Activated naive CD4-positive, alpha-beta T cell treated with anti-CD3 and anti-CD28 coated beads, Interleukin-2, amount 10 ng/mL, durations not matched to agents 7 days and 5 days (primary cell): ENCODE measurements at regions not wholly inside any gene's neighbourhood (a gene's known extent, or its start where the extent isn't known, plus 50 kb on each side); places are given as distances from the start of the nearest gene placed in this dataset.

Experiments used
- CTCF ChIA-PET: fragments of 350-600 bp; sonication (Branson Sonifier 250); formaldehyde crosslinking; loops from one replicate; lab custom pipeline; 2021; ENCODE audit warnings: antibody characterized with exemption; lab: Charles Lee
- DNase-seq: peaks from one replicate; pipeline ENCODE4 v3.0.0-alpha.2; 2020
- H3K27ac Mint-ChIP-seq: one replicate; pipeline ENCODE4 v1.8.0; 2021; ENCODE audit warnings: mild to moderate bottlenecking, moderate library complexity, mixed read lengths
- H3K27me3 Mint-ChIP-seq: one replicate; pipeline ENCODE4 v1.8.0; 2021; ENCODE audit warnings: mild to moderate bottlenecking, mixed read lengths
- H3K36me3 Mint-ChIP-seq: one replicate; pipeline ENCODE4 v1.8.0; 2021; ENCODE audit warnings: mixed read lengths
- H3K4me1 Mint-ChIP-seq: one replicate; pipeline ENCODE4 v1.8.0; 2021; ENCODE audit warnings: mixed read lengths
- H3K4me3 Mint-ChIP-seq: one replicate; pipeline ENCODE4 v1.8.0; 2021; ENCODE audit warnings: mild to moderate bottlenecking, moderate library complexity, mixed read lengths
- H3K9me3 Mint-ChIP-seq: one replicate; pipeline ENCODE4 v1.8.0; 2021; ENCODE audit warnings: mixed read lengths

GRCh38 chr1:101290922-101291561 lies 54.2 kb downstream of the S1PR1 start:
- CTCF ChIA-PET: interaction anchor here (0.6 to 8.1 kb wide), 20 partner anchors 9 to 374 kb away, joined by 3 to 115 read pairs (median 4); no protein-coding TSS in a partner anchor
- Mint-ChIP-seq H3K4me3 (peak overlapping the region; percentile 0), H3K27me3 (no peaks in the 10 kb centered on the region)

GRCh38 chr1:101291562-101292380 lies 55.0 kb downstream of the S1PR1 start:
- no peaks in the 10 kb centered on the region for H3K27me3 Mint-ChIP-seq
- peak overlapping the region; percentile 0 for H3K4me3 Mint-ChIP-seq
- H3K4me1 Mint-ChIP-seq: peaks cover 70% of the 10 kb centered on the region
- CTCF ChIA-PET: interaction anchor here (0.5 to 8.0 kb wide), 12 partner anchors 8 to 383 kb away, joined by 3 to 115 read pairs (median 5); no protein-coding TSS in a partner anchor
- DNase-seq: peak; percentile 74
- peak overlapping the region; percentile 84 for H3K27ac Mint-ChIP-seq
- H3K9me3 Mint-ChIP-seq: no peaks in the 10 kb centered on the region
- H3K36me3 Mint-ChIP-seq: peaks cover 2% of the 10 kb centered on the region

More at GRCh38 chr1:101290922-101291561, 54.2 kb downstream of the S1PR1 start:
- H3K9me3 Mint-ChIP-seq: no peaks in the 10 kb centered on the region
- H3K27ac Mint-ChIP-seq: peak overlapping the region; percentile 84
- H3K4me1 Mint-ChIP-seq: peaks cover 78% of the 10 kb centered on the region
- peaks cover 4% of the 10 kb centered on the region for H3K36me3 Mint-ChIP-seq
- peak; percentile 35 for DNase-seq

- DNase-seq: peak; percentile 34
- CTCF ChIA-PET: interaction anchor here (0.6 to 8.0 kb wide), 6 partner anchors 11 to 1513 kb away, joined by 3 to 115 read pairs (median 7); no protein-coding TSS in a partner anchor
- Mint-ChIP-seq H3K4me3 (no peak overlapping the region), H3K27me3 (no peaks in the 10 kb centered on the region), H3K9me3 (no peaks in the 10 kb centered on the region), H3K4me1 (peaks cover 62% of the 10 kb centered on the region), H3K27ac (peak overlapping the region; percentile 75), H3K36me3 (peaks cover 6% of the 10 kb centered on the region)
Observed at GRCh38 chr1:101293461-101294051, 56.7 kb downstream of the S1PR1 start.

- CTCF ChIA-PET: interaction anchor here (0.6 to 1.4 kb wide), 3 partner anchors 9 to 832 kb away, joined by 3 to 8 read pairs (median 4); no protein-coding TSS in a partner anchor
- no peaks in the 10 kb centered on the region for H3K27me3 Mint-ChIP-seq
- no peak overlapping the region for H3K27ac Mint-ChIP-seq
Observed at GRCh38 chr1:101295209-101295608, 58.4 kb downstream of the S1PR1 start.

GRCh38 chr1:101298663-101299062 lies 61.8 kb downstream of the S1PR1 start:
- peaks cover 20% of the 10 kb centered on the region for H3K4me1 Mint-ChIP-seq
- peaks cover 6% of the 10 kb centered on the region for H3K36me3 Mint-ChIP-seq
- no peak for DNase-seq
- CTCF ChIA-PET: interaction anchor here (0.6 to 4.2 kb wide), 3 partner anchors 10 to 369 kb away, joined by 3 to 17 read pairs (median 4); no protein-coding TSS in a partner anchor
- no peak overlapping the region for H3K27ac Mint-ChIP-seq
- H3K9me3 Mint-ChIP-seq: no peaks in the 10 kb centered on the region
- H3K27me3 Mint-ChIP-seq: no peaks in the 10 kb centered on the region
- no peak overlapping the region for H3K4me3 Mint-ChIP-seq

More at GRCh38 chr1:101295209-101295608, 58.4 kb downstream of the S1PR1 start:
- no peak overlapping the region for H3K4me3 Mint-ChIP-seq
- H3K36me3 Mint-ChIP-seq: peaks cover 6% of the 10 kb centered on the region
- no peaks in the 10 kb centered on the region for H3K9me3 Mint-ChIP-seq
- no peak for DNase-seq
- H3K4me1 Mint-ChIP-seq: peaks cover 52% of the 10 kb centered on the region

GRCh38 chr1:101299141-101299540 lies 62.3 kb downstream of the S1PR1 start:
- no peak overlapping the region for H3K27ac Mint-ChIP-seq
- DNase-seq: no peak
- H3K4me1 Mint-ChIP-seq: peaks cover 16% of the 10 kb centered on the region
- CTCF ChIA-PET: interaction anchor here (4.2 kb wide), 1 partner anchor 10 kb away, joined by 17 read pairs; no protein-coding TSS in a partner anchor
- no peak overlapping the region for H3K4me3 Mint-ChIP-seq
- no peaks in the 10 kb centered on the region for H3K9me3 Mint-ChIP-seq
- H3K36me3 Mint-ChIP-seq: peaks cover 6% of the 10 kb centered on the region
- H3K27me3 Mint-ChIP-seq: no peaks in the 10 kb centered on the region

- H3K27me3 Mint-ChIP-seq: no peaks in the 10 kb centered on the region
- no peak for DNase-seq
- CTCF ChIA-PET: interaction anchor here (0.9 to 4.2 kb wide), 6 partner anchors 8 to 58 kb away, joined by 3 to 17 read pairs (median 5); no protein-coding TSS in a partner anchor
- H3K27ac Mint-ChIP-seq: no peak overlapping the region
- no peaks in the 10 kb centered on the region for H3K9me3 Mint-ChIP-seq
- peaks cover 6% of the 10 kb centered on the region for H3K36me3 Mint-ChIP-seq
- no peak overlapping the region for H3K4me3 Mint-ChIP-seq
- H3K4me1 Mint-ChIP-seq: peaks cover 16% of the 10 kb centered on the region
Observed at GRCh38 chr1:101299710-101300109, 62.9 kb downstream of the S1PR1 start.

GRCh38 chr1:101300916-101301315 lies 64.1 kb downstream of the S1PR1 start:
- no peak for DNase-seq
- CTCF ChIA-PET: interaction anchor here (1.2 to 4.2 kb wide), 4 partner anchors 8 to 57 kb away, joined by 5 to 17 read pairs (median 7); no protein-coding TSS in a partner anchor
- peaks cover 4% of the 10 kb centered on the region for H3K36me3 Mint-ChIP-seq
- H3K4me3 Mint-ChIP-seq: no peak overlapping the region
- H3K9me3 Mint-ChIP-seq: no peaks in the 10 kb centered on the region
- H3K27me3 Mint-ChIP-seq: no peaks in the 10 kb centered on the region
- no peak overlapping the region for H3K27ac Mint-ChIP-seq
- peaks cover 11% of the 10 kb centered on the region for H3K4me1 Mint-ChIP-seq

GRCh38 chr1:101301446-101302057 lies 64.7 kb downstream of the S1PR1 start:
- Mint-ChIP-seq H3K36me3 (peaks cover 4% of the 10 kb centered on the region), H3K27ac (no peak overlapping the region), H3K4me3 (no peak overlapping the region), H3K4me1 (peaks cover 11% of the 10 kb centered on the region), H3K27me3 (no peaks in the 10 kb centered on the region), H3K9me3 (no peaks in the 10 kb centered on the region)
- no peak for DNase-seq
- CTCF ChIA-PET: interaction anchor here (1.2 to 2.2 kb wide), 2 partner anchors 11 to 56 kb away, joined by 3 to 9 read pairs; no protein-coding TSS in a partner anchor

- DNase-seq: no peak
- CTCF ChIA-PET: interaction anchor here (11.8 kb wide), 1 partner anchor 55 kb away, joined by 135 read pairs; no protein-coding TSS in a partner anchor
- H3K36me3 Mint-ChIP-seq: peaks cover 4% of the 10 kb centered on the region
- no peak overlapping the region for H3K27ac Mint-ChIP-seq
- H3K4me1 Mint-ChIP-seq: peaks cover 24% of the 10 kb centered on the region
- no peaks in the 10 kb centered on the region for H3K27me3 Mint-ChIP-seq
- no peak overlapping the region for H3K4me3 Mint-ChIP-seq
- no peaks in the 10 kb centered on the region for H3K9me3 Mint-ChIP-seq
Observed at GRCh38 chr1:101302831-101303511, 66.2 kb downstream of the S1PR1 start.

GRCh38 chr1:101307985-101308689 lies 71.3 kb downstream of the S1PR1 start:
- H3K4me3 Mint-ChIP-seq: peak overlapping the region; percentile 76
- H3K36me3 Mint-ChIP-seq: peaks cover 4% of the 10 kb centered on the region
- H3K27ac Mint-ChIP-seq: peak overlapping the region; percentile 99
- no peaks in the 10 kb centered on the region for H3K27me3 Mint-ChIP-seq
- H3K9me3 Mint-ChIP-seq: no peaks in the 10 kb centered on the region
- CTCF ChIA-PET: interaction anchor here (1.6 to 11.8 kb wide), 12 partner anchors 9 to 413 kb away, joined by 3 to 135 read pairs (median 12); partner anchors contain the start of gene EXTL2
- peaks cover 65% of the 10 kb centered on the region for H3K4me1 Mint-ChIP-seq
- no peak for DNase-seq

GRCh38 chr1:101308935-101309333 lies 72.1 kb downstream of the S1PR1 start:
- DNase-seq: no peak
- CTCF ChIA-PET: interaction anchor here (0.8 to 11.8 kb wide), 38 partner anchors 9 to 440 kb away, joined by 3 to 135 read pairs (median 6); partner anchors contain the start of gene EXTL2
- H3K27me3 Mint-ChIP-seq: no peaks in the 10 kb centered on the region
- no peaks in the 10 kb centered on the region for H3K9me3 Mint-ChIP-seq
- H3K27ac Mint-ChIP-seq: peak overlapping the region; percentile 99
- H3K4me3 Mint-ChIP-seq: peak overlapping the region; percentile 76
- H3K36me3 Mint-ChIP-seq: peaks cover 8% of the 10 kb centered on the region
- peaks cover 73% of the 10 kb centered on the region for H3K4me1 Mint-ChIP-seq
